CD14-positive monocyte (primary cell): ENCODE measurements at regions not wholly inside any gene's neighbourhood (a gene's known extent, or its start where the extent isn't known, plus 50 kb on each side); places are given as distances from the start of the nearest gene placed in this dataset.
"Not testable (repeated sequence)": the region's sequence is repeated elsewhere in the genome, so short reads cannot be mapped to it uniquely, and the experiment has no call there.

Source experiments
- DNase-seq, 3 donors: peaks; one replicate each; pipeline ENCODE4 v3.0.0-alpha.2; 2011 to 2022
- H2AFZ ChIP-seq: 2 replicates; pipeline ENCODE4 v1.6.0; 2012; ENCODE audit warnings: mild to moderate bottlenecking, low read depth, low read length, inconsistent platforms; ENCODE audit not compliant: insufficient read depth, poor library complexity, severe bottlenecking
- H3K27ac ChIP-seq, 2 donors: 1 replicate in 1 of 2; 2 replicates in 1 of 2; pipeline ENCODE4 v1.5.1; 2012 to 2013; ENCODE audit warnings: low read length in 2 of 2, control low read depth in 1 of 2, inconsistent platforms in 1 of 2, low read depth in 1 of 2, mild to moderate bottlenecking in 1 of 2
- H3K27me3 ChIP-seq, 2 donors: one replicate each; pipeline versions ENCODE4 v1.6.0 to v1.6.1; 2011 to 2013; ENCODE audit warnings: low read length in 2 of 2; ENCODE audit not compliant: control insufficient read depth in 2 of 2, insufficient read depth in 2 of 2
- H3K36me3 ChIP-seq, 2 donors: replicated peaks in 1 of 2; 1 replicate in 1 of 2; 2 replicates in 1 of 2; pipeline versions ENCODE4 v1.5.1 to v1.6.1; 2012 to 2013; ENCODE audit warnings: low read length in 2 of 2, control low read depth in 1 of 2, inconsistent platforms in 1 of 2, mild to moderate bottlenecking in 1 of 2; ENCODE audit not compliant: insufficient read depth in 2 of 2, control insufficient read depth in 1 of 2
- H3K4me1 ChIP-seq, 2 donors: 1 replicate in 1 of 2; 2 replicates in 1 of 2; pipeline versions ENCODE4 v1.5.1 to v1.6.1; 2012 to 2013; ENCODE audit warnings: low read length in 2 of 2, control low read depth in 1 of 2, inconsistent platforms in 1 of 2, mild to moderate bottlenecking in 1 of 2, moderate library complexity in 1 of 2; ENCODE audit not compliant: insufficient read depth in 2 of 2, control insufficient read depth in 1 of 2
- H3K4me2 ChIP-seq: replicated peaks from 2 replicates; pipeline ENCODE3; 2012; ENCODE audit warnings: low read length, moderate library complexity, mild to moderate bottlenecking; ENCODE audit not compliant: poor library complexity, severe bottlenecking; ENCODE audit errors: extremely low read depth
- H3K4me3 ChIP-seq, 3 experiments: fragments of 200-600 bp in 1 of 3; sonication (generic) in 1 of 3; replicated peaks in 1 of 3; 1 replicate in 2 of 3; 2 replicates in 1 of 3; pipeline ENCODE4 v1.5.1; 2011 to 2013; ENCODE audit warnings: low read length in 3 of 3, mild to moderate bottlenecking in 3 of 3, control low read depth in 2 of 3, low read depth in 2 of 3, inconsistent platforms in 1 of 3, moderate library complexity in 1 of 3
- H3K79me2 ChIP-seq: 2 replicates; pipeline ENCODE4 v1.6.0; 2012; ENCODE audit warnings: mild to moderate bottlenecking, control low read depth, inconsistent platforms, low read length, moderate library complexity; ENCODE audit not compliant: insufficient read depth
- H3K9ac ChIP-seq: 2 replicates; pipeline ENCODE4 v1.6.0; 2017; ENCODE audit warnings: low read length, mild to moderate bottlenecking; ENCODE audit not compliant: insufficient read depth, poor library complexity, severe bottlenecking
- H3K9me3 ChIP-seq, 2 donors: replicated peaks in 1 of 2; 1 replicate in 1 of 2; 2 replicates in 1 of 2; pipeline versions ENCODE4 v1.5.1 to v1.6.1; 2012 to 2013; ENCODE audit warnings: low read length in 2 of 2, control low read depth in 1 of 2; ENCODE audit not compliant: control insufficient read depth in 1 of 2, insufficient read depth in 1 of 2
- H4K20me1 ChIP-seq: 2 replicates; pipeline ENCODE4 v1.6.0; 2012; ENCODE audit warnings: mild to moderate bottlenecking, low read length, control low read depth, moderate library complexity; ENCODE audit not compliant: insufficient read depth
- H3K27ac Mint-ChIP-seq, 7 donors: one replicate each; pipeline ENCODE4 v1.8.0; 2020; ENCODE audit warnings: mild to moderate bottlenecking in 7 of 7, mixed read lengths in 7 of 7, moderate library complexity in 6 of 7, inconsistent platforms in 2 of 7
- H3K27me3 Mint-ChIP-seq, 3 donors: one replicate each; pipeline ENCODE4 v1.8.0; 2021 to 2022; ENCODE audit warnings: low read depth in 3 of 3, mild to moderate bottlenecking in 3 of 3, mixed read lengths in 3 of 3, moderate library complexity in 3 of 3, inconsistent platforms in 1 of 3
- H3K36me3 Mint-ChIP-seq, 2 donors: one replicate each; pipeline ENCODE4 v1.8.0; 2020; ENCODE audit warnings: mixed read lengths in 2 of 2, inconsistent platforms in 1 of 2, mild to moderate bottlenecking in 1 of 2
- H3K4me1 Mint-ChIP-seq: one replicate; pipeline ENCODE4 v1.8.0; 2020; ENCODE audit warnings: mild to moderate bottlenecking, mixed read lengths
- H3K4me3 Mint-ChIP-seq, 2 donors: one replicate each; pipeline ENCODE4 v1.8.0; 2020; ENCODE audit warnings: mild to moderate bottlenecking in 2 of 2, mixed read lengths in 2 of 2, moderate library complexity in 1 of 2
- H3K9me3 Mint-ChIP-seq, 7 donors: one replicate each; pipeline ENCODE4 v1.8.0; 2020 to 2022; ENCODE audit warnings: mixed read lengths in 7 of 7, mild to moderate bottlenecking in 6 of 7, moderate library complexity in 6 of 7, inconsistent platforms in 2 of 7
- WGBS: methylation state at CpG from one replicate; pipeline ENCODE4 v1.1.5; 2013; ENCODE audit warnings: missing lambda C conversion rate; ENCODE audit not compliant: insufficient coverage; 5-methylcytosine and 5-hydroxymethylcytosine counted together
- intact Hi-C, 2 donors: fragments of 100-400 bp; cut with micrococcal nuclease; formaldehyde crosslinking; loops; one replicate each; pipeline versions ENCODE4 v1.15.0 to v1.15.1; 2023
- TF ChIP-seq, protein P1 (sequence below): fragments of 200-600 bp; IDR thresholded peaks from one replicate; pipeline ENCODE4 v1.8.0; 2022; ENCODE audit warnings: antibody characterized with exemption, mild to moderate bottlenecking

GRCh38 chr7:76146374-76146773, 55.3 kb upstream of the SRRM3 start:
- no peaks in the 10 kb centered on the region for H3K9me3 Mint-ChIP-seq
- H3K36me3 Mint-ChIP-seq, result peaks cover 0 to 3% of the 10 kb centered on the region in 2 donors
- no peaks in the 10 kb centered on the region for H3K79me2 ChIP-seq
- no peak overlapping the region for H3K9ac ChIP-seq
- peaks cover 8% of the 10 kb centered on the region for H3K4me1 Mint-ChIP-seq
- H3K4me3 ChIP-seq, result no peak overlapping the region
- no peak for DNase-seq
- TF ChIP-seq, protein P1, sequence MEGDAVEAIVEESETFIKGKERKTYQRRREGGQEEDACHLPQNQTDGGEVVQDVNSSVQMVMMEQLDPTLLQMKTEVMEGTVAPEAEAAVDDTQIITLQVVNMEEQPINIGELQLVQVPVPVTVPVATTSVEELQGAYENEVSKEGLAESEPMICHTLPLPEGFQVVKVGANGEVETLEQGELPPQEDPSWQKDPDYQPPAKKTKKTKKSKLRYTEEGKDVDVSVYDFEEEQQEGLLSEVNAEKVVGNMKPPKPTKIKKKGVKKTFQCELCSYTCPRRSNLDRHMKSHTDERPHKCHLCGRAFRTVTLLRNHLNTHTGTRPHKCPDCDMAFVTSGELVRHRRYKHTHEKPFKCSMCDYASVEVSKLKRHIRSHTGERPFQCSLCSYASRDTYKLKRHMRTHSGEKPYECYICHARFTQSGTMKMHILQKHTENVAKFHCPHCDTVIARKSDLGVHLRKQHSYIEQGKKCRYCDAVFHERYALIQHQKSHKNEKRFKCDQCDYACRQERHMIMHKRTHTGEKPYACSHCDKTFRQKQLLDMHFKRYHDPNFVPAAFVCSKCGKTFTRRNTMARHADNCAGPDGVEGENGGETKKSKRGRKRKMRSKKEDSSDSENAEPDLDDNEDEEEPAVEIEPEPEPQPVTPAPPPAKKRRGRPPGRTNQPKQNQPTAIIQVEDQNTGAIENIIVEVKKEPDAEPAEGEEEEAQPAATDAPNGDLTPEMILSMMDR, result no peak
- H3K4me3 Mint-ChIP-seq, result no peak overlapping the region
- peaks cover 12 to 26% (median 20%) of the 10 kb centered on the region in 3 donors for H3K27me3 Mint-ChIP-seq
- WGBS, result 100% methylated on average over 1 of the region's 4 CpGs
- H3K27me3 ChIP-seq, result peaks cover 2 to 16% of the 10 kb centered on the region in 2 donors
- peaks cover 0 to 6% of the 10 kb centered on the region in 2 donors for H3K4me1 ChIP-seq
- H3K4me2 ChIP-seq, result no peak overlapping the region
- H3K9me3 ChIP-seq, result no peaks in the 10 kb centered on the region
- no peaks in the 10 kb centered on the region for H4K20me1 ChIP-seq
- H3K27ac ChIP-seq, result no peak overlapping the region
- no peak overlapping the region for H2AFZ ChIP-seq
- intact Hi-C loops, result no loop called here
- H3K36me3 ChIP-seq, result no peaks in the 10 kb centered on the region
- H3K27ac Mint-ChIP-seq, result no peak overlapping the region

DNA sequence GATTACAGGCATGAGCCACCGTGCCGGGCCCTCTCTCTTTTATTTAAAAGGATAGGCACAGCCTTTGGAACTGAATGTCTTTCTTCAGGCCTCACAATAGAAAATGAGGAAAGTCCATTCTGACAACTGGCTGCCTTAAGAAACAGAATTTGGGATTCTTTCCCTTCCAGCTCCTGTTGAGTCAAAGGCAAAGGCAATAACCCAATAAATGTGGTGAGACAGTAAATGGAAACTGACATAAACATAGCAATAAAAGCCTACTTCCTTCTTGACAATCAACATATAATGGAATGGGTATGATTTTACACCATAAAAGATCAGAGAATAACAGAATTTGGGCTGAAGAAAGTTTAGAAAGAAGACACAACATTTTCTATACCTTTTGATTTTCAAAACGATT, 52.7 kb upstream of the SRRM3 start:
- H3K9me3 Mint-ChIP-seq, H4K20me1 ChIP-seq, DNase-seq, H3K9me3 ChIP-seq, H3K79me2 ChIP-seq, H3K4me1 ChIP-seq, H3K36me3 ChIP-seq, H3K27ac Mint-ChIP-seq, H3K36me3 Mint-ChIP-seq, H3K4me2 ChIP-seq, H3K4me1 Mint-ChIP-seq, intact Hi-C loops, H3K4me3 Mint-ChIP-seq, H3K9ac ChIP-seq, H2AFZ ChIP-seq, H3K4me3 ChIP-seq, H3K27ac ChIP-seq: not testable (repeated sequence)
- WGBS, result no CpG with 5 or more reads among the region's 3 CpGs
- peaks cover 17 to 30% (median 23%) of the 10 kb centered on the region in 3 donors for H3K27me3 Mint-ChIP-seq
- H3K27me3 ChIP-seq, result peaks cover 2 to 16% of the 10 kb centered on the region in 2 donors
